Pancreas (tissue), 10 donors: ENCODE measurements at regions not wholly inside any gene's neighbourhood (a gene's known extent, or its start where the extent isn't known, plus 50 kb on each side); places are given as distances from the start of the nearest gene placed in this dataset.

Experiments
- ATAC-seq, 4 donors: fragments of 200-7000 bp; cut with Tn5 transposase; one replicate each; pipeline versions ENCODE4 v1.8.0 to v1.9.1; 2020; ENCODE audit warnings: mild to moderate bottlenecking in 4 of 4, moderate library complexity in 4 of 4
- DNase-seq, 6 donors: peaks; one replicate each; pipeline ENCODE4 v3.0.0-alpha.2; 2020
- FAIRE-seq: peaks from 2 replicates; lab custom pipeline; 2012; peaks lifted over from hg19 to GRCh38; lab: Jason Lieb, UNC
- H3K27ac ChIP-seq, 4 donors: fragments of 200-600 bp; sonication (generic); 1 replicate in 3 of 4; 2 replicates in 1 of 4; pipeline versions ENCODE4 v1.5.0 to v1.8.0; 2020
- H3K27me3 ChIP-seq, 4 donors: fragments of 200-600 bp; one replicate each; pipeline ENCODE4 v1.8.0; 2021
- H3K36me3 ChIP-seq, 3 donors: fragments of 200-600 bp; sonication (generic) in 1 of 3; one replicate each; pipeline versions ENCODE4 v1.5.0 to v1.8.0; 2020 to 2021
- H3K4me1 ChIP-seq, 3 donors: fragments of 200-600 bp; one replicate each; pipeline ENCODE4 v1.8.0; 2021
- H3K4me3 ChIP-seq, 4 donors: fragments of 200-600 bp; sonication (generic) in 2 of 4; one replicate each; pipeline versions ENCODE4 v1.5.0 to v1.8.0; 2020 to 2021
- H3K9me3 ChIP-seq, 4 donors: fragments of 200-600 bp; one replicate each; pipeline ENCODE4 v1.8.0; 2021
- WGBS, 2 donors: extraction: QIAGEN DNeasy Blood & Tissue Kit; methylation state at CpG; one replicate each; pipeline ENCODE4 v1.1.7; 2013; 5-methylcytosine and 5-hydroxymethylcytosine counted together
- intact Hi-C, 3 donors: fragments of 100-400 bp; cut with DNase I; formaldehyde crosslinking; loops; one replicate each; pipeline versions ENCODE4 v1.11.1 to v1.14.2; 2022
- TF ChIP-seq, protein P1 (sequence below), 4 donors: fragments of 200-600 bp; sonication (generic) in 3 of 4; IDR thresholded peaks; one replicate each; pipeline versions ENCODE4 v1.5.0 to v1.8.0; 2021; ENCODE audit warnings: antibody characterized with exemption in 4 of 4
- donor health status: healthy with polysubstance abuse.
- donor health status: DM: no; HTN: no; CAD: no; lungs with moderate emphysema.
- donor health status: DM: no; HTN: no; CAD: no.
- donor health status: control.
- donor health status: control.
- donor health status: Bipolar disorder and iron deficiency.
- donor health status: DM: yes; HTN: yes; CAD: no.
- donor health status: DM: no; HTN: no; CAD: no.
- donor health status: DM: no; HTN: no; CAD: no.
- donor health status: DM: yes; HTN: yes; CAD: no.

DNA sequence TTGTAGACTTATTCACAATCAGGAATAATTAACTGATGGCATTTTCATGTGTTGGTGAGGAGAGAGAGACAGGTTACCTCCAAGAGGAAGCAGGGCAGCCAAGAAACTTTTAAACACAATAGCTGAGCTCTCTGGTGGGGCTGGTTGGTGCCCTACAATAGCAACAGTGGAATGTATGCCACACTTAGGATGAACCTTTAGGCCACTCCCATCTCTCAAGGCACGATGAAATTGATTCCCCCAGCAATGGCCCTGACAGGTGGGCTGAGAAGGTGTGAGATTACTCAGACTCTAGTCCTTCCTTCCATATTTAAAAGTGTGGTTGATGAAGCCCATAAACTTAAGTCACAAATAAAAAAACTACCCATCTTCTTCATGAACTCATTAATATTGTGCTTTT lies 219.4 kb upstream of the CYRIA start:
- ATAC-seq (no peak), DNase-seq (no peak), FAIRE-seq (no peak)
- TF ChIP-seq, protein P1, sequence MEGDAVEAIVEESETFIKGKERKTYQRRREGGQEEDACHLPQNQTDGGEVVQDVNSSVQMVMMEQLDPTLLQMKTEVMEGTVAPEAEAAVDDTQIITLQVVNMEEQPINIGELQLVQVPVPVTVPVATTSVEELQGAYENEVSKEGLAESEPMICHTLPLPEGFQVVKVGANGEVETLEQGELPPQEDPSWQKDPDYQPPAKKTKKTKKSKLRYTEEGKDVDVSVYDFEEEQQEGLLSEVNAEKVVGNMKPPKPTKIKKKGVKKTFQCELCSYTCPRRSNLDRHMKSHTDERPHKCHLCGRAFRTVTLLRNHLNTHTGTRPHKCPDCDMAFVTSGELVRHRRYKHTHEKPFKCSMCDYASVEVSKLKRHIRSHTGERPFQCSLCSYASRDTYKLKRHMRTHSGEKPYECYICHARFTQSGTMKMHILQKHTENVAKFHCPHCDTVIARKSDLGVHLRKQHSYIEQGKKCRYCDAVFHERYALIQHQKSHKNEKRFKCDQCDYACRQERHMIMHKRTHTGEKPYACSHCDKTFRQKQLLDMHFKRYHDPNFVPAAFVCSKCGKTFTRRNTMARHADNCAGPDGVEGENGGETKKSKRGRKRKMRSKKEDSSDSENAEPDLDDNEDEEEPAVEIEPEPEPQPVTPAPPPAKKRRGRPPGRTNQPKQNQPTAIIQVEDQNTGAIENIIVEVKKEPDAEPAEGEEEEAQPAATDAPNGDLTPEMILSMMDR (IDR thresholded peaks at IDR 0.05), result no peak
- Histone ChIP-seq H3K36me3 (no peaks in the 10 kb centered on the region), H3K9me3 (no peaks in the 10 kb centered on the region), H3K4me3 (no peak overlapping the region), H3K4me1 (no peaks in the 10 kb centered on the region), H3K27ac (no peak overlapping the region), H3K27me3 (peaks cover 0 to 3% (median 0%) of the 10 kb centered on the region in 4 donors)
- intact Hi-C loops, result no loop called here
- WGBS, 2 donors, result 13 to 19% methylated on average over 1 of the region's 1 CpG

DNA sequence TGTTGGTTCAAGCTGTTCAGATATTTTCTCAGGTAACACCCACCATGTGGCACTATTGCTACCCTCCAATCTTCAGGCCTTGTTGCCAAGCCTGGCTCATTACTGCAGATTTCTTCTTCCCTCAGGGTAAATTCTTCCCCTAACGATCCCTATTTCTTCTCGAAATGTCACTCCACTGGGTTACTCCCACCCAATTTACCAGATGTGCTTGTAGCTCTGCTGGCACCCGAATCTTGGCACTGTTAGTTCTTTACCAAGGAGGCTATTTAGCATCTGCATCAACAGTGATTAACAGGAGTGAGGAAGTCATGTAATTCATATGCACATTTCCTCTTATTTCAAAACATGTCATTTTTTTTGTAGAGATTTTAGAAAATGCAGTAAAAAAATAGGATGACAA lies 217.1 kb upstream of the CYRIA start:
- no peaks in the 10 kb centered on the region for H3K4me1 ChIP-seq
- TF ChIP-seq, protein P1 (IDR thresholded peaks at IDR 0.05), result no peak
- intact Hi-C loops, result no loop called here
- H3K36me3 ChIP-seq, result no peaks in the 10 kb centered on the region
- H3K27me3 ChIP-seq, result peaks cover 0 to 3% (median 0%) of the 10 kb centered on the region in 4 donors
- ATAC-seq (no peak), DNase-seq (no peak), FAIRE-seq (no peak)
- 53 to 61% methylated on average over 3 of the region's 3 CpGs for WGBS, 2 donors
- H3K9me3 ChIP-seq, result no peaks in the 10 kb centered on the region
- H3K27ac ChIP-seq, result no peak overlapping the region
- H3K4me3 ChIP-seq, result no peak overlapping the region

DNA sequence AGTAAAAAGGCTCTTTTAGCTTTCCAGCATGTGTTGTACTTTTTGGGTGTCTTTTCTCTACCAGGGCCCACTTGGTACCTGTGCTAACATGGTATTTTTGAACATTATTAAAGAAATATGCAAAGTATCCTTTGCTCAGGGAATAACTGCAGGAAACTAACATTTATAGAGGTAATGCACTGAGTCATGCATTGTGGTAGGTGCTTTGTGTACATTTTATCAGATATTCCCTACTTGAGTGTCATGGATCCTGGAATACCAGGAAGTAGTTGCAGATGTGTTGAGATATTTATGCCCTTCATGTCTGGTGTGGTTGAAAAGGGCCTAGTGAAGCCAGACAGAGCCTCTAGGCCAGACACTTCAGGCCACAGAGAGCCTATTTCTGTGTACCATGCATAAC lies 215.5 kb upstream of the CYRIA start:
- no peak overlapping the region for H3K4me3 ChIP-seq
- FAIRE-seq (no peak), ATAC-seq (no peak)

DNA sequence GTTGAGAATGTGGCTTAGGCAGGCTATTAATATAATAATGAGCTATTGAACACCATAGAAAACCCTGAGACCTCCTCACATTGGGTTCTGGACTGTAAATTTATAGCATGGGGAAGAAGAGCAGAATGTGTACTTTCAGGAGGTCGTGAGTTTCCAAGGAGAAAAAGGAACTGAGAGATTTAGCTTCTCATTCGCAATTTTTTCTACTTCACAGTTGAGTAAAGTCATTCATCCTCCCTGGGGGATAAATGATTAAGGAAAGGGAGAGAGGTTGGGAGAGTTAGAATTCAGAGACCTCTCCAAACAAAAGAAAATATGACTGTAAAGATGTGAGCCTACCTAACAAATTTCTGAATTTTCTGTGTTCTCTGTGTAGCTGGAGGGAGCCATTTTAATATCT lies 205.8 kb upstream of the CYRIA start:
- 40 to 52% methylated on average over 2 of the region's 2 CpGs for WGBS, 2 donors
- TF ChIP-seq, protein P1 (IDR thresholded peaks at IDR 0.05), result no peak
- no peak for DNase-seq

More for the DNA sequence above, 215.5 kb upstream of the CYRIA start:
- Histone ChIP-seq H3K27ac (no peak overlapping the region), H3K9me3 (no peaks in the 10 kb centered on the region), H3K4me1 (no peaks in the 10 kb centered on the region), H3K36me3 (no peaks in the 10 kb centered on the region), H3K27me3 (no peaks in the 10 kb centered on the region)
- TF ChIP-seq, protein P1 (IDR thresholded peaks at IDR 0.05), result no peak
- intact Hi-C loops, result no loop called here
- DNase-seq, result no peak

DNA sequence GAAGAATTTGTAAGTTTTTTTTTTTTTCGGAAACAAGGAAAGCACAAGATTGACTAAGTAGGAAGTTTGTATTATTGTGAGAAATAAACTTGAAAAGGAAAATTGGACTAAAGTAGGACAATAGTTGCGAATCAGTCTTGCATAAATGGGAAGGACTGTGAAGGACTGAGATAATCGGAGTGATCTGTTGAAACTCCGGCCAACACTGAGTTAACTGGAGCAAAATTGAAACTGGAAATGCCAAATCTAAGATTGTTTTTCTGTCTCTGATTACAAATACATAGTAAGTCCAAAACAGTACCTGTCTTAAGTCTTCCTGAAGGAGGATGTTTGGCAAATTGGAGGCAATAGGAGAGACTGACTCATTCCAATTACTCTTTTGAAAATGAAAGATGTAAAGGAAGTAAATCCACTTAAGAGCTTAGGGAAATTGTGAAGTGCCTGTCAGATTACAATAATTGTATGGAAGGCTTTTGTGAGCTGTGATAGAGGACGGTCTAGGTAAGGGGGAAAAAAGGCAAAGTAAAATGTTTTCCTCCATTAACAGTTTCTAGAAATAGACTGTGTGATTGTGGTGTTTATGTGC lies 204.9 kb upstream of the CYRIA start:
- Histone ChIP-seq H3K36me3 (no peaks in the 10 kb centered on the region), H3K27ac (no peak overlapping the region), H3K27me3 (no peaks in the 10 kb centered on the region), H3K9me3 (no peaks in the 10 kb centered on the region), H3K4me1 (no peaks in the 10 kb centered on the region), H3K4me3 (no peak overlapping the region)
- DNase-seq (no peak), FAIRE-seq (no peak), ATAC-seq (no peak)
- intact Hi-C loops, result no loop called here
- TF ChIP-seq, protein P1 (IDR thresholded peaks at IDR 0.05), result no peak
- 70 to 79% methylated on average over 5 of the region's 5 CpGs for WGBS, 2 donors

More for the DNA sequence above, 205.8 kb upstream of the CYRIA start:
- H3K9me3 ChIP-seq, result no peaks in the 10 kb centered on the region
- no peaks in the 10 kb centered on the region for H3K4me1 ChIP-seq
- H3K4me3 ChIP-seq, result no peak overlapping the region
- no peaks in the 10 kb centered on the region for H3K36me3 ChIP-seq
- no peak overlapping the region for H3K27ac ChIP-seq
- intact Hi-C loops, result no loop called here
- no peaks in the 10 kb centered on the region for H3K27me3 ChIP-seq
- no peak for FAIRE-seq
- no peak for ATAC-seq
